ENCODE measurements at regions not wholly inside any gene's neighbourhood (a gene's known extent, or its start where the extent isn't known, plus 50 kb on each side); places are given as distances from the start of the nearest gene placed in this dataset.

DNA sequence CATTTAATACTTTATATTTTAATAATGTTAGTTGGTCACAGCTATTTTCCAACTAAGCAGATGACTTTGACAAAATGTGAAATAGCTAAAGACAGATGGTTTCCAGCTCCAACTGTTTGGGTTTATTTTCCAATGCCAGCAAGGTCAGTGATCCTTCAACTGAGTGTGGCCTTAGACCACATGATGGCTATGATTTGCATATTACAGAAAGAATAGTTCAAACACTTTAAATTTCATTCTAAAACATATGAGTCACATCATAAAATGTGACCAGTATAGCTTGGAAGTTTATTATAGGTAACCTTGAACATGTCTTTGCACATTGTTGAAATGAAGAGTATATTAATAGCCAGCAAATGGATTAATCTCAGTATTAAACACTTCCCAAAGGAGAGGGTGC, 454.0 kb upstream of the C1orf87 start:
- H3K36me3 ChIP-seq, result no peaks in the 10 kb centered on the region
- no peaks in the 10 kb centered on the region for H3K9me3 ChIP-seq
- no peaks in the 10 kb centered on the region for H3K4me1 ChIP-seq
- no peaks in the 10 kb centered on the region for H3K27me3 ChIP-seq
- intact Hi-C loops (cut with DNase I; ENCODE audit: low total_unique reads), result no loop called here
- TF ChIP-seq POLR2A (IDR thresholded peaks at IDR 0.05), result no peak
- TF ChIP-seq, protein P1, sequence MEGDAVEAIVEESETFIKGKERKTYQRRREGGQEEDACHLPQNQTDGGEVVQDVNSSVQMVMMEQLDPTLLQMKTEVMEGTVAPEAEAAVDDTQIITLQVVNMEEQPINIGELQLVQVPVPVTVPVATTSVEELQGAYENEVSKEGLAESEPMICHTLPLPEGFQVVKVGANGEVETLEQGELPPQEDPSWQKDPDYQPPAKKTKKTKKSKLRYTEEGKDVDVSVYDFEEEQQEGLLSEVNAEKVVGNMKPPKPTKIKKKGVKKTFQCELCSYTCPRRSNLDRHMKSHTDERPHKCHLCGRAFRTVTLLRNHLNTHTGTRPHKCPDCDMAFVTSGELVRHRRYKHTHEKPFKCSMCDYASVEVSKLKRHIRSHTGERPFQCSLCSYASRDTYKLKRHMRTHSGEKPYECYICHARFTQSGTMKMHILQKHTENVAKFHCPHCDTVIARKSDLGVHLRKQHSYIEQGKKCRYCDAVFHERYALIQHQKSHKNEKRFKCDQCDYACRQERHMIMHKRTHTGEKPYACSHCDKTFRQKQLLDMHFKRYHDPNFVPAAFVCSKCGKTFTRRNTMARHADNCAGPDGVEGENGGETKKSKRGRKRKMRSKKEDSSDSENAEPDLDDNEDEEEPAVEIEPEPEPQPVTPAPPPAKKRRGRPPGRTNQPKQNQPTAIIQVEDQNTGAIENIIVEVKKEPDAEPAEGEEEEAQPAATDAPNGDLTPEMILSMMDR (IDR thresholded peaks at IDR 0.05), result no peak
- no peak overlapping the region for H3K27ac ChIP-seq
- no peak overlapping the region for H3K4me3 ChIP-seq
- no peak for DNase-seq

DNA sequence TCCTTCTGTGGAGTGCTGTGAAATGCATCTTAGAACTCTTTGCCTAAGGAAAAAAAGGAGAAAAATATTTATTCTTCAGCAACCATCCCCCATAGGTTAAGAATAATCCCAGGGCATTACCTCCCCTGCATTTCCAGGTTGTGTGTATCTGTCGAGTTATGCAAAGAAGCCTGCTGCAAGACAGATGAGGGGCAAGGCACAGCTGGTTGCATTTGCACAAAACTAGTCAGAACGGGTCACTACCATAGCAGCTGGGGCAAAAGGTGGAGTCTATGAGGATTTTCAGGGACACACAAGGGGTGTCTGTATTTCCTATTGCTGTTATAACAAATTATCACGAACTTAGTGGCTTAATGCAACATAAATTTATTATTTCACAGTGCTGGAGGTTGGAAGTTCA, 443.4 kb upstream of the C1orf87 start:
- Histone ChIP-seq H3K9me3 (no peaks in the 10 kb centered on the region), H3K4me1 (no peaks in the 10 kb centered on the region), H3K27me3 (no peaks in the 10 kb centered on the region), H3K4me3 (no peak overlapping the region), H3K27ac (no peak overlapping the region), H3K36me3 (no peaks in the 10 kb centered on the region)
- DNase-seq, result no peak
- TF ChIP-seq, protein P1 (IDR thresholded peaks at IDR 0.05), result no peak
- TF ChIP-seq POLR2A (IDR thresholded peaks at IDR 0.05), result no peak
- intact Hi-C loops (cut with DNase I; ENCODE audit: low total_unique reads), result no loop called here

DNA sequence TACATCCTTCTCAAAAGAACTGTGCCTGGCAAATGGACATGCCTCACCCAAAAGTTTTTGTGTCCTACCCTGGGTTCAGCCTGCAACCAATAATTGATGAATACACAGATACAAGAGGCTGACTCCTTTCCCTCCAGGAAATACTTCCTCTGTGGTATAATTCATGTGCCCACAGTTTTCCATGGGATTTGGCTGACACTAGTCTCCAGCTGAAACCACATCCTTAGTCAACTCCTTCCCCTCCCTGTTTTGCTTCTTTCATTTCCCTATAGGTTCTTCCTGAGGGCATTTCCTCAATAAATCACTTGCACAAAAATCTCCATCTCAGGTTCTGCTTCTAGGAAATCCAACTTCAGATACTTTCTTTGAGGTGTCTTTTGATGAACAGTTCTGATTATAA, 436.6 kb upstream of the C1orf87 start:
- Histone ChIP-seq H3K9me3 (no peaks in the 10 kb centered on the region), H3K27ac (no peak overlapping the region), H3K36me3 (no peaks in the 10 kb centered on the region), H3K27me3 (no peaks in the 10 kb centered on the region), H3K4me3 (no peak overlapping the region), H3K4me1 (no peaks in the 10 kb centered on the region)
- intact Hi-C loops (cut with DNase I; ENCODE audit: low total_unique reads), result no loop called here
- no peak for DNase-seq
- TF ChIP-seq POLR2A (IDR thresholded peaks at IDR 0.05), result no peak
- TF ChIP-seq, protein P1 (IDR thresholded peaks at IDR 0.05), result no peak

DNA sequence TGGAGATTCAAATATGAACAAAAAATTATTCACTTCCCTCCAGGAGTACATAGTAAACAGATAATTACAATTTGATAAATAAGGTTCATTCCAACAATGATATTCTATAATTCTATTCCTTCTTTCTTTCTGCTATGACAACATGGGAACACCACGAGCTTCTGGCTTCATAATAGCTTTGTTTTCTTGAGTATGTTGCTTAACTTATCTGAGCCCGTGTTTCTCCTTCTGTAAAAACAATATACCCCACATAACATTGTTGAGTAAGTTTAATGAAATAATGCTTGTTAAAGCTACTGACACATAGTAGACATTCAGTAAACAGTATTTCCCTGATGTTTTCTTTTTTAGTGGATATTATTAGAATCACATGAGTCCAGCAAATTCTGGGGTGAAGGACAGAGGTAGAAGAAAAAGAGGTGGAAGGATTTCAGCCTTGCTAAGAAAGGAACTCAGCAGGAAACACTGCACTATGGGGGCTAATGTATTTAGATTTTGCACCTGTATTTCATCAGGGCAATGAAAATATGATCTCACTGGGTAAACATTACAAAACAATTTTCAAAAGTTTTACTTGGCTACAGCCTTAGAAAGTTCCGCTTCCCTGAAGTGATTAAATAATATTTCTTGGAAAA, 430.8 kb upstream of the C1orf87 start:
- intact Hi-C loops (cut with DNase I; ENCODE audit: low total_unique reads), result no loop called here
- no peak overlapping the region for H3K27ac ChIP-seq
- no peaks in the 10 kb centered on the region for H3K36me3 ChIP-seq
- no peaks in the 10 kb centered on the region for H3K27me3 ChIP-seq
- no peaks in the 10 kb centered on the region for H3K4me1 ChIP-seq
- TF ChIP-seq, protein P1 (IDR thresholded peaks at IDR 0.05), result no peak
- TF ChIP-seq POLR2A (IDR thresholded peaks at IDR 0.05), result no peak
- no peak overlapping the region for H3K4me3 ChIP-seq
- DNase-seq, result no peak
- H3K9me3 ChIP-seq, result no peaks in the 10 kb centered on the region

DNA sequence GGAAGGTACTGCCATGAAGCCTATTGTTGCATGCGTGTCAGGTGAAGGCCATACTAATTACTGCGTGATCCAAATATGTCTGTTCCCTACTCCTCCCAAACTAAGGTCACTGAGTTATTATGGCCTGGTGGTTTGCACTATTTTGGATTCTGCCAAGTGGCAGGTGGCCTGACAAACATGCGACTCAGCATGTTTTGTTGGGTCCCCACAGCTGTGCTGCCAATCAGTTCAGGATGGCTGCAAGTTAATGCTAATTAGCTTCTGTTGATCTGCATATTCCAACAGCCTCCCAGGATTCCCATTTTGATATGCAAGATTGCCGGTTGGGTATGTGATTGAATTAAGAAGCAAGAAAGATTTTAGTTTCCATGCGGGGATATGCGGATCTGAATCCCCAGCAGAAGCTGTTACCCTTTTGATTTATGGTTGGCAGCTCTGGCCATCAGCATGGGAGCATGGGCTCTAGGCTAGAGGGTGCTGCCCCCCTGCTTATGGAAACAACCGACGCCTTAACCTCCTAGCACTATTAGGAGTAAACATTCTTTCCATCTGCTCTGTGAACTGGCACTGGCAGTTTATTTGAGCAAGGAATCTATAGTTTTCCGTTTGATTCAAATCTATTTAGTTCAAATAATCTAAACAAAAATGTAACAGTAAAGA, 429.8 kb upstream of the C1orf87 start:
- H3K27me3 ChIP-seq, result no peaks in the 10 kb centered on the region
- no peaks in the 10 kb centered on the region for H3K36me3 ChIP-seq
- H3K4me1 ChIP-seq, result no peaks in the 10 kb centered on the region
- H3K27ac ChIP-seq, result no peak overlapping the region
- TF ChIP-seq, protein P1 (IDR thresholded peaks at IDR 0.05), result no peak
- TF ChIP-seq POLR2A (IDR thresholded peaks at IDR 0.05), result no peak
- no peaks in the 10 kb centered on the region for H3K9me3 ChIP-seq
- no peak overlapping the region for H3K4me3 ChIP-seq
- no peak for DNase-seq
- intact Hi-C loops (cut with DNase I; ENCODE audit: low total_unique reads), result no loop called here
